B cell (primary cell): ENCODE measurements at regions not wholly inside any gene's neighbourhood (a gene's known extent, or its start where the extent isn't known, plus 50 kb on each side); places are given as distances from the start of the nearest gene placed in this dataset.

Source experiments
- ATAC-seq: fragments of 200-7000 bp; cut with Tn5 transposase; one replicate; pipeline ENCODE4 v1.10.0; 2021; ENCODE audit warnings: low read depth, mild to moderate bottlenecking, moderate number of reproducible peaks, moderate library complexity
- CTCF ChIA-PET: fragments of 350-600 bp; sonication (Branson Sonifier 250); formaldehyde crosslinking; loops from one replicate; lab custom pipeline; 2021; ENCODE audit warnings: antibody characterized with exemption, inconsistent platforms; lab: Charles Lee
- POLR2A ChIA-PET: fragments of 350-600 bp; sonication (Branson Sonifier 250); formaldehyde crosslinking; loops from one replicate; lab custom pipeline; 2021; ENCODE audit warnings: antibody characterized with exemption; lab: Charles Lee
- DNase-seq: peaks from one replicate; pipeline ENCODE4 v3.0.0; 2013
- H2AFZ ChIP-seq: 2 replicates; pipeline ENCODE4 v1.6.1; 2012; ENCODE audit warnings: mild to moderate bottlenecking, low read depth, low read length; ENCODE audit not compliant: insufficient read depth, poor library complexity, severe bottlenecking
- H3K27ac ChIP-seq, 2 donors: 1 replicate in 1 of 2; 2 replicates in 1 of 2; pipeline ENCODE4 v1.5.1; 2012 to 2013; ENCODE audit warnings: low read length in 2 of 2, mild to moderate bottlenecking in 2 of 2, moderate library complexity in 1 of 2
- H3K27me3 ChIP-seq, 4 experiments: fragments of 200-600 bp in 1 of 4; sonication (generic) in 1 of 4; replicated peaks in 1 of 4; 1 replicate in 2 of 4; 2 replicates in 2 of 4; pipeline versions ENCODE4 v1.6.1 to v1.7.0; 2013 to 2016; ENCODE audit warnings: low read length in 3 of 4, mild to moderate bottlenecking in 2 of 4, mixed read lengths in 1 of 4, moderate library complexity in 1 of 4; ENCODE audit not compliant: insufficient read depth in 4 of 4, control insufficient read depth in 3 of 4; ENCODE audit errors: control extremely low read depth in 1 of 4
- H3K36me3 ChIP-seq, 2 experiments: replicated peaks in 1 of 2; 1 replicate in 1 of 2; 2 replicates in 1 of 2; pipeline versions ENCODE4 v1.6.1 to v1.7.1; 2013; ENCODE audit warnings: low read length in 1 of 2; ENCODE audit not compliant: insufficient read depth in 2 of 2, control insufficient read depth in 1 of 2; ENCODE audit errors: control extremely low read depth in 1 of 2, extremely low read depth in 1 of 2
- H3K4me1 ChIP-seq, 2 donors: fragments of 200-600 bp in 1 of 2; sonication (generic) in 1 of 2; 1 replicate in 1 of 2; 2 replicates in 1 of 2; pipeline versions ENCODE4 v1.5.1 to v1.6.1; 2013 to 2017; ENCODE audit warnings: low read length in 2 of 2; ENCODE audit not compliant: control insufficient read depth in 2 of 2, insufficient read depth in 2 of 2
- H3K4me2 ChIP-seq: replicated peaks from 2 replicates; pipeline ENCODE3; 2012; ENCODE audit warnings: mild to moderate bottlenecking, low read depth, low read length; ENCODE audit not compliant: poor library complexity, severe bottlenecking
- H3K4me3 ChIP-seq, 5 experiments: fragments of 200-600 bp in 1 of 5; sonication (generic) in 1 of 5; 1 replicate in 3 of 5; 2 replicates in 2 of 5; pipeline versions ENCODE4 v1.5.1 to v1.7.0; 2011 to 2016; ENCODE audit warnings: low read length in 4 of 5, mild to moderate bottlenecking in 4 of 5, low read depth in 2 of 5, control low read depth in 1 of 5, moderate library complexity in 1 of 5; ENCODE audit not compliant: insufficient read depth in 1 of 5; ENCODE audit errors: control extremely low read depth in 1 of 5, extremely low read depth in 1 of 5
- H3K79me2 ChIP-seq: fragments of 200-600 bp; sonication (generic); one replicate; pipeline ENCODE4 v1.6.0; 2016; ENCODE audit warnings: low read length; ENCODE audit not compliant: control insufficient read depth, insufficient read depth
- H3K9ac ChIP-seq: fragments of 200-600 bp; sonication (generic); 2 replicates; pipeline ENCODE4 v1.6.1; 2017; ENCODE audit warnings: mild to moderate bottlenecking, low read length, moderate library complexity
- H3K9me3 ChIP-seq, 3 donors: one replicate each; pipeline versions ENCODE4 v1.6.1 to v1.7.1; 2013; ENCODE audit warnings: low read length in 2 of 3; ENCODE audit not compliant: control insufficient read depth in 2 of 3, insufficient read depth in 1 of 3; ENCODE audit errors: control extremely low read depth in 1 of 3
- H4K20me1 ChIP-seq: 2 replicates; pipeline ENCODE4 v1.6.0; 2012; ENCODE audit warnings: mild to moderate bottlenecking, low read length; ENCODE audit not compliant: insufficient read depth, control insufficient read depth, poor library complexity, severe bottlenecking
- H3K27ac Mint-ChIP-seq: one replicate; pipeline ENCODE4 v1.8.0; 2021; ENCODE audit warnings: mixed read lengths
- H3K27me3 Mint-ChIP-seq: one replicate; pipeline ENCODE4 v1.8.0; 2021; ENCODE audit warnings: mixed read lengths
- H3K4me1 Mint-ChIP-seq: one replicate; pipeline ENCODE4 v1.8.0; 2021; ENCODE audit warnings: mixed read lengths
- H3K4me3 Mint-ChIP-seq: one replicate; pipeline ENCODE4 v1.8.0; 2021; ENCODE audit warnings: mixed read lengths
- H3K9me3 Mint-ChIP-seq: one replicate; pipeline ENCODE4 v1.8.0; 2022; ENCODE audit warnings: mixed read lengths; ENCODE audit not compliant: insufficient read depth
- EZH2 ChIP-seq: IDR thresholded peaks from 2 replicates; pipeline ENCODE4 v1.6.1; 2012; ENCODE audit warnings: borderline replicate concordance, low read depth, mild to moderate bottlenecking, moderate library complexity, low read length; ENCODE audit not compliant: insufficient read depth, poor library complexity, severe bottlenecking
- WGBS: methylation state at CpG from one replicate; pipeline ENCODE4 v1.1.5; 2013; ENCODE audit warnings: missing lambda C conversion rate; ENCODE audit not compliant: insufficient coverage; 5-methylcytosine and 5-hydroxymethylcytosine counted together
- intact Hi-C: fragments of 100-400 bp; cut with micrococcal nuclease; formaldehyde crosslinking; loops from one replicate; pipeline ENCODE4 v1.10.0; 2022
- TF ChIP-seq, protein P1 (sequence below): fragments of 200-600 bp; IDR thresholded peaks from one replicate; pipeline ENCODE4 v1.8.0; 2022; ENCODE audit warnings: antibody characterized with exemption, mild to moderate bottlenecking

DNA sequence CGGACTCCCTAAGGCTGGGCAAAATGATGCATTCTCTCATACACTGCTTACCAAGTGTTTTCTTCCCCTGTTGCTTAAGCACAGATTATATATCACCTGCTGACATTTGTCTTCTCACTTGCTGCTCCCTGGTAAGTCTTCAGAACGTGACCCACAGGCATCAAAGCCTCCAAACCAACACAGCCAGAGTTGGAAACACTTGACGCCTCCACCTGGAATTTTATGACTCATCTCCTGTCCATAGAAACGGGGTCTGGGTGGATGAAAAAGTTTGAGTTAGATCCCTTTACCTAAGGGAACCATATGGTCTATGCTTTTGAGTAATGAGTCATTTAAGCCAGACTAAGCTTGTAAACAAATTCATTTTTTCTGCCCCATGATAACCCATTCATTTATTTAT, 251.6 kb downstream of the USP46 start:
- Histone ChIP-seq H3K9me3 (peaks cover 0 to 10% (median 3%) of the 10 kb centered on the region in 3 donors), H3K4me2 (no peak overlapping the region), H3K4me1 (no peaks in the 10 kb centered on the region), H3K27ac (no peak overlapping the region), H3K36me3 (no peaks in the 10 kb centered on the region), H3K9ac (no peak overlapping the region), H3K4me3 (no peak overlapping the region), H2AFZ (no peak overlapping the region), H3K79me2 (no peaks in the 10 kb centered on the region), H4K20me1 (no peaks in the 10 kb centered on the region), H3K27me3 (no peaks in the 10 kb centered on the region)
- Mint-ChIP-seq H3K4me1 (no peaks in the 10 kb centered on the region), H3K27ac (no peak overlapping the region), H3K4me3 (no peak overlapping the region), H3K27me3 (peaks cover 10% of the 10 kb centered on the region), H3K9me3 (peaks cover 9% of the 10 kb centered on the region)
- DNase-seq, result no peak
- TF ChIP-seq, protein P1, sequence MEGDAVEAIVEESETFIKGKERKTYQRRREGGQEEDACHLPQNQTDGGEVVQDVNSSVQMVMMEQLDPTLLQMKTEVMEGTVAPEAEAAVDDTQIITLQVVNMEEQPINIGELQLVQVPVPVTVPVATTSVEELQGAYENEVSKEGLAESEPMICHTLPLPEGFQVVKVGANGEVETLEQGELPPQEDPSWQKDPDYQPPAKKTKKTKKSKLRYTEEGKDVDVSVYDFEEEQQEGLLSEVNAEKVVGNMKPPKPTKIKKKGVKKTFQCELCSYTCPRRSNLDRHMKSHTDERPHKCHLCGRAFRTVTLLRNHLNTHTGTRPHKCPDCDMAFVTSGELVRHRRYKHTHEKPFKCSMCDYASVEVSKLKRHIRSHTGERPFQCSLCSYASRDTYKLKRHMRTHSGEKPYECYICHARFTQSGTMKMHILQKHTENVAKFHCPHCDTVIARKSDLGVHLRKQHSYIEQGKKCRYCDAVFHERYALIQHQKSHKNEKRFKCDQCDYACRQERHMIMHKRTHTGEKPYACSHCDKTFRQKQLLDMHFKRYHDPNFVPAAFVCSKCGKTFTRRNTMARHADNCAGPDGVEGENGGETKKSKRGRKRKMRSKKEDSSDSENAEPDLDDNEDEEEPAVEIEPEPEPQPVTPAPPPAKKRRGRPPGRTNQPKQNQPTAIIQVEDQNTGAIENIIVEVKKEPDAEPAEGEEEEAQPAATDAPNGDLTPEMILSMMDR, result no peak
- no peak for TF ChIP-seq EZH2
- CTCF ChIA-PET, result no interaction called here
- intact Hi-C loops, result no loop called here
- ATAC-seq, result no peak
- POLR2A ChIA-PET, result no interaction called here
- WGBS, result no CpG with 5 or more reads among the region's 4 CpGs

DNA sequence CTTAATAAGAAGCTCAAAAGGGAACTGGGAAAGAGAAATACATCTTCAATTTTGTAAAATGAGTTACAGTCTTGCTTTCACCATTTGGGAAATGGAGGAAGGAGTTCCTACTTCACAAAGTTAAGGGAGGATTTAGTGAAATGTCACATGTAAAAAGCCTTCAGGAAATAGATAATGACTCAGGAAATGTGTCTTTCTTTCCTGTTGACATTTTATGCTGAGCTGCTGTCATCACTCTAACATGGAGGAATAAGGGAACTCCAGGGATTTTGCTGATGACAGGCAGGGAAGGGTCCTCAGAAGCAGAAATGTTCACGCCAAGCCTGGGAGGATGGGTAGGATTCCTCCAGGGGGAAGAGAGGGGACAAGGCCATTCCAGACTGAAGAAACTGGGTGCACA, 251.1 kb downstream of the USP46 start:
- H3K27ac ChIP-seq, result no peak overlapping the region
- DNase-seq (no peak), ATAC-seq (no peak)
- CTCF ChIA-PET, result no interaction called here
- no peak overlapping the region for H3K4me3 ChIP-seq
- H4K20me1 ChIP-seq, result no peaks in the 10 kb centered on the region
- H3K36me3 ChIP-seq, result no peaks in the 10 kb centered on the region
- no peaks in the 10 kb centered on the region for H3K27me3 ChIP-seq
- H3K9me3 ChIP-seq, result peaks cover 0 to 10% (median 3%) of the 10 kb centered on the region in 3 donors
- TF ChIP-seq, protein P1, result no peak
- TF ChIP-seq EZH2, result no peak
- Mint-ChIP-seq H3K4me1 (no peaks in the 10 kb centered on the region), H3K9me3 (peaks cover 10% of the 10 kb centered on the region), H3K27ac (no peak overlapping the region), H3K27me3 (peaks cover 10% of the 10 kb centered on the region), H3K4me3 (no peak overlapping the region)
- H3K4me2 ChIP-seq, result no peak overlapping the region
- H3K4me1 ChIP-seq, result no peaks in the 10 kb centered on the region
- WGBS, result 91% methylated on average over 1 of the region's 1 CpG
- no peak overlapping the region for H3K9ac ChIP-seq
- POLR2A ChIA-PET, result no interaction called here
- no peak overlapping the region for H2AFZ ChIP-seq
- no peaks in the 10 kb centered on the region for H3K79me2 ChIP-seq
- intact Hi-C loops, result no loop called here
